ENCODE measurements at regions not wholly inside any gene's neighbourhood (a gene's known extent, or its start where the extent isn't known, plus 50 kb on each side); places are given as distances from the start of the nearest gene placed in this dataset.

- TF ChIP-seq EZH2phosphoT487 (IDR thresholded peaks at IDR 0.05; ENCODE audit: unreplicated experiment) (no peak), ZNF114 (CRISPR knock-in tag; IDR thresholded peaks at IDR 0.05) (no peak), CTCF (conservative IDR thresholded peaks at IDR 0.05; ENCODE audit: low read depth in 2 of 2) (no peak), POLR2AphosphoS5 (IDR thresholded peaks at IDR 0.05; ENCODE audit: low read depth) (no peak), EZH2 (IDR thresholded peaks at IDR 0.05; ENCODE audit: low read depth, unreplicated experiment) (no peak)
Measured at GRCh38 chr14:84792722-84793410, 737.1 kb upstream of the FLRT2 start.

All from GM23338 (cell line).